Inflammatory macrophage (primary cell): ENCODE measurements at regions not wholly inside any gene's neighbourhood (a gene's known extent, or its start where the extent isn't known, plus 50 kb on each side); places are given as distances from the start of the nearest gene placed in this dataset.

Experiments
- DNase-seq, 2 donors: peaks; one replicate each; pipeline ENCODE4 v3.0.0-alpha.2; 2020 to 2022

GRCh38 chr5:4419281-4419680, 720.8 kb upstream of the ADAMTS16 start:
- no peak for DNase-seq

GRCh38 chr5:4420177-4420576, 720.0 kb upstream of the ADAMTS16 start:
- DNase-seq, result no peak

GRCh38 chr5:4420681-4421080, 719.4 kb upstream of the ADAMTS16 start:
- DNase-seq, result no peak

GRCh38 chr5:4422247-4422646, 717.9 kb upstream of the ADAMTS16 start:
- DNase-seq, result no peak

- no peak for DNase-seq
Measured at GRCh38 chr5:4424895-4425294, 715.2 kb upstream of the ADAMTS16 start.

GRCh38 chr5:4440536-4440935, 699.6 kb upstream of the ADAMTS16 start:
- DNase-seq, result no peak

GRCh38 chr5:4442221-4442620, 697.9 kb upstream of the ADAMTS16 start:
- no peak for DNase-seq

- no peak for DNase-seq
Measured at GRCh38 chr5:4447657-4448056, 692.5 kb upstream of the ADAMTS16 start.

- DNase-seq, result no peak
Measured at GRCh38 chr5:4453655-4454054, 686.5 kb upstream of the ADAMTS16 start.

- no peak for DNase-seq
Measured at GRCh38 chr5:4479426-4479825, 660.7 kb upstream of the ADAMTS16 start.

GRCh38 chr5:4480528-4481349, 659.4 kb upstream of the ADAMTS16 start:
- DNase-seq, result no peak

- no peak for DNase-seq
Measured at GRCh38 chr5:4487581-4487980, 652.5 kb upstream of the ADAMTS16 start.

GRCh38 chr5:4511996-4512656, 628.0 kb upstream of the ADAMTS16 start:
- no peak for DNase-seq

GRCh38 chr5:4513381-4513780, 626.7 kb upstream of the ADAMTS16 start:
- DNase-seq, result no peak

- no peak for DNase-seq
Measured at GRCh38 chr5:4514067-4514648, 626.0 kb upstream of the ADAMTS16 start.

GRCh38 chr5:4518903-4519672, 621.0 kb upstream of the ADAMTS16 start:
- no peak for DNase-seq

GRCh38 chr5:4520559-4520958, 619.6 kb upstream of the ADAMTS16 start:
- no peak for DNase-seq

- DNase-seq, result no peak
Measured at GRCh38 chr5:4523038-4523437, 617.1 kb upstream of the ADAMTS16 start.

- no peak for DNase-seq
Measured at GRCh38 chr5:4531756-4532704, 608.1 kb upstream of the ADAMTS16 start.

- DNase-seq, result no peak
Measured at GRCh38 chr5:4532705-4533080, 607.4 kb upstream of the ADAMTS16 start.

GRCh38 chr5:4533457-4534105, 606.5 kb upstream of the ADAMTS16 start:
- DNase-seq, result no peak
